ENCODE measurements at regions not wholly inside any gene's neighbourhood (a gene's known extent, or its start where the extent isn't known, plus 50 kb on each side); places are given as distances from the start of the nearest gene placed in this dataset.
"Not testable (repeated sequence)": the region's sequence is repeated elsewhere in the genome, so short reads cannot be mapped to it uniquely, and the experiment has no call there.

DNA sequence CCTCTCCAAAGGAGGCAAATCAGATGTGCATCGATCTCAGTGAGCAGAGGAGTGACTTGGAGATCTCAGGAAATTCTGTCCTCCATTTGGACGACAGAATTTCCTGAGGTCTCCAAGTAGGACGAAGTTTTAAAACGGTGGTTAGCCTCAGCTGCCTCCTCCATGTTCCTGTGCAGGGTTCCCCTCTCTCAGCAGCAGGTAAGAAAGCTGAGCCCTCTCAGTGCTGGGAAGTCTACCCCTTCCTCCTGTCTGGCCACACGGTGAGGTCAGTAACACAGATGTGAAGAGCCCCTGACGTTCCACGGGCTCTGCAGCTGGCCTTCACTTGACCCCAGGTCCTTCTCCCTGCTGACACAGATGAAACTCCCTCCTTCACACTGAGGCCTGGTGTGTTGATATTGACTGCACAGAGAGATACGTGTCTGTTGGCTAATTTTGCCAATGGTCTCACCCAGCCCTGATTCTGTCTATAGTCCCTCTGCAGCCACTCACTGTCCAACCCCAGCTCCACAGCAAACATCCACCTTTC, 607.4 kb upstream of the B3GAT1 start:
- Histone ChIP-seq H3K4me3 (replicated peaks in 1 of 3) (no peak overlapping the region), H3K4me1 (no peaks in the 10 kb centered on the region), H3K36me3 (no peaks in the 10 kb centered on the region), H3K27ac (no peak overlapping the region), H3K9me3 (no peaks in the 10 kb centered on the region), H3K27me3 (no peaks in the 10 kb centered on the region)
- TF ChIP-seq, protein P1, sequence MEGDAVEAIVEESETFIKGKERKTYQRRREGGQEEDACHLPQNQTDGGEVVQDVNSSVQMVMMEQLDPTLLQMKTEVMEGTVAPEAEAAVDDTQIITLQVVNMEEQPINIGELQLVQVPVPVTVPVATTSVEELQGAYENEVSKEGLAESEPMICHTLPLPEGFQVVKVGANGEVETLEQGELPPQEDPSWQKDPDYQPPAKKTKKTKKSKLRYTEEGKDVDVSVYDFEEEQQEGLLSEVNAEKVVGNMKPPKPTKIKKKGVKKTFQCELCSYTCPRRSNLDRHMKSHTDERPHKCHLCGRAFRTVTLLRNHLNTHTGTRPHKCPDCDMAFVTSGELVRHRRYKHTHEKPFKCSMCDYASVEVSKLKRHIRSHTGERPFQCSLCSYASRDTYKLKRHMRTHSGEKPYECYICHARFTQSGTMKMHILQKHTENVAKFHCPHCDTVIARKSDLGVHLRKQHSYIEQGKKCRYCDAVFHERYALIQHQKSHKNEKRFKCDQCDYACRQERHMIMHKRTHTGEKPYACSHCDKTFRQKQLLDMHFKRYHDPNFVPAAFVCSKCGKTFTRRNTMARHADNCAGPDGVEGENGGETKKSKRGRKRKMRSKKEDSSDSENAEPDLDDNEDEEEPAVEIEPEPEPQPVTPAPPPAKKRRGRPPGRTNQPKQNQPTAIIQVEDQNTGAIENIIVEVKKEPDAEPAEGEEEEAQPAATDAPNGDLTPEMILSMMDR (IDR thresholded peaks at IDR 0.05): no peak
- TF ChIP-seq POLR2A (IDR thresholded peaks at IDR 0.05): no peak
- WGBS, 2 donors: 65 to 76% methylated on average over 8 of the region's 8 CpGs
- intact Hi-C loops (cut with DNase I): no loop called here
- DNase-seq: no peak

DNA sequence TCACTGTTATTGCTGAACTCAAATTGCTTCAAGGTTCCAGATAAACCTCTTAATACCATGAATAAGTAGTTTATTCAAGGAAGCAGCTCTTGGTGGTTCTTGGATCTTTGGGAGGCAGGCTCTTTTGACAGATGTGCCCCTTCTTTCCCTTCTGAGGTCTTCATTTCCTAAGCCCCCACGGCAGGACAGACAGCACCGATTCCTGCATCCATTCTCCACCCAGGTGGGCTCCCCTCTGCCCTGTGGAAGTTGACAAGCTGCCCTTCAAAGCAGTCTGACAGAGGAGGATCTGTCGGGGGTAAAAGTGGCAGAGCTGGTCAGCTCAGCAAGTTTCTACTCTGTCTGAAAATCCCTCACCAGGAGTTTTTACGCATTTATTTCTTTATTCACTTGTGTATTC, 605.3 kb upstream of the B3GAT1 start:
- DNase-seq: no peak
- Histone ChIP-seq H3K27ac (no peak overlapping the region), H3K9me3 (no peaks in the 10 kb centered on the region), H3K27me3 (no peaks in the 10 kb centered on the region), H3K36me3 (no peaks in the 10 kb centered on the region), H3K4me1 (no peaks in the 10 kb centered on the region), H3K4me3 (replicated peaks in 1 of 3) (no peak overlapping the region)
- intact Hi-C loops (cut with DNase I): no loop called here
- 67 to 89% methylated on average over 4 of the region's 4 CpGs for WGBS, 2 donors
- no peak for TF ChIP-seq POLR2A (IDR thresholded peaks at IDR 0.05)
- TF ChIP-seq, protein P1 (IDR thresholded peaks at IDR 0.05): no peak

DNA sequence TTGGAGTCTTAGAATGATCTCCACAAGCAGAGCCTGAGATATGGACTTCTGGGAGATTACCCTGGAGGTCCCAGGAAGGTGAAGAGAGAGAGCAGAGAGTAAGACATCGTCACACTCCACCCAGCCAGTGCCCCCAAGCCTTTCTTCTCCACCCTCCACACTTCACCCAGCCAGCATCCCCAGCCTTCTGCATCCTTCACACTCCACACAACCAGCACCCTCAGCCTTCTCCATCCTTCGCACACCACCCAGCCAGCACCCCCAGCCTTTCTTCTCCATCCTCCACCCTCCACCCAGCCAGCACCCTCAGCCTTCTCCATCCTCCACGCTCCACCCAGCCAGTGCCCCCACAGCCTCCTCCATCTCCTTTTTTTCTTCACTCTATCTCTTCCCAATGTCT, 603.9 kb upstream of the B3GAT1 start:
- H3K27me3 ChIP-seq: no peaks in the 10 kb centered on the region
- no peak for DNase-seq
- H3K36me3 ChIP-seq: no peaks in the 10 kb centered on the region
- TF ChIP-seq, protein P1 (IDR thresholded peaks at IDR 0.05): no peak
- TF ChIP-seq POLR2A (IDR thresholded peaks at IDR 0.05): no peak
- intact Hi-C loops (cut with DNase I): no loop called here
- no peaks in the 10 kb centered on the region for H3K9me3 ChIP-seq
- WGBS, 2 donors: 79 to 85% methylated on average over 3 of the region's 3 CpGs
- H3K4me1 ChIP-seq: no peaks in the 10 kb centered on the region
- H3K4me3 ChIP-seq (replicated peaks in 1 of 3): no peak overlapping the region
- H3K27ac ChIP-seq: no peak overlapping the region

DNA sequence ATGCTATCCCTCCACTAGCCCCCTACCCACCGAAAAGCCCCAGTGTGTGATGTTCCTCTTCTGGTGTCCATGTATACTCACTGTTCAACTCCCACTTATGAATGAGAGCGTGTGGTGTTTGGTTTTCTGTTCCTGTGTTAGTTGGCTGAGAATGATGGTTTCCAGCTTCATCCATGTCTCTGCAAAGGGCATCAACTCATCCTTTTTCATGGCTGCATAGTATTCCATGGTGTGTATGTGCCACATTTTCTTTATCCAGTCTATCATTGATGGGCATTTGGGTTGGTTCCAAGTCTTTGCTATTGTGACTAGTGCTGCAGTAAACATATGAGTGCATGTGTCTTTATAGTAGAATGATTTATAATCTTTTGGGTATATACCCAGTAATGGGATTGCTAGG, 599.3 kb upstream of the B3GAT1 start:
- DNase-seq; H3K4me3 ChIP-seq (replicated peaks in 1 of 3); H3K4me1 ChIP-seq; intact Hi-C loops (cut with DNase I); H3K27ac ChIP-seq; H3K9me3 ChIP-seq; H3K36me3 ChIP-seq; H3K27me3 ChIP-seq: not testable (repeated sequence)
- WGBS, 2 donors: 94 to 96% methylated on average over 2 of the region's 2 CpGs

DNA sequence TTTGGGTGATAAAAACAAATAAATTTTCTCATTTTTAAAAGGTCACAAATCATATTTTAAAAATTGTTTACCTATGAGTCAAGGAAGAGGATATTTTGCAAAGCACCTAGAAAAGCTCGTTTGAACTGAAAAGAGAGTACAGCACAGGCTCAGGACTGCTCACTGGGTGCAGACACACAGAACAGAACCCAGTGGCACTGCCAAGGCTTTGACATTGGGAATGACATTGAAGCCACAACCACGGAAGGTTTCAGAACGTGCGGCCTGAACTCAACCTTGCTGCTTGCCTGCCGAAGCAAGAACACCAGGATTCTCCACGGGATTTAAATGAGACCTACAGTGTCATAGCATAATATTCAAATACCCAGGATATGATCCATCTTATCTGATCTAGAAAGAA, 597.1 kb upstream of the B3GAT1 start:
- H3K27me3 ChIP-seq: no peaks in the 10 kb centered on the region
- no peaks in the 10 kb centered on the region for H3K4me1 ChIP-seq
- H3K4me3 ChIP-seq (replicated peaks in 1 of 3): no peak overlapping the region
- H3K27ac ChIP-seq: no peak overlapping the region
- intact Hi-C loops (cut with DNase I): no loop called here
- no peak for DNase-seq
- no peaks in the 10 kb centered on the region for H3K9me3 ChIP-seq
- H3K36me3 ChIP-seq: no peaks in the 10 kb centered on the region
- 83% methylated on average over 6 of the region's 6 CpGs for WGBS, 2 donors
- TF ChIP-seq, protein P1 (IDR thresholded peaks at IDR 0.05): no peak

DNA sequence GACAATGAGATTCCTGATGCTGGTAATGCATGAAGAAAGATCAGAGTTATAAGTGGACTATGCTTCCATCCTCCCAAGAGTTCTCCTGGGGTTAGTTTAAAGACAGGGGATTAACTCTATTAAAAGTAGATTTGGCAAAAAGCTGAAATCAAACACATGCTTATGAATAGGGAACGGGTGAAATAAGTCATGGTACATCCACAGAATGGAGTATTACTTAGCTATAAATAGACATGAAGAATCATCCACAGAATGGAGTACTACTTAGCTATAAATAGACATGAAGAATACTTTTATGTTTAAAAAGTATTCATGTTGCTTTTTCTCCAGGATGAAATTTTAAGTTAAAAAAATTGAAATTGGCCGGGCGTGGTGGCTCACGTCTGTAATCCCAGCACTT, 596.4 kb upstream of the B3GAT1 start:
- no peak for DNase-seq
- Histone ChIP-seq H3K4me1 (no peaks in the 10 kb centered on the region), H3K9me3 (no peaks in the 10 kb centered on the region), H3K36me3 (no peaks in the 10 kb centered on the region), H3K27ac (no peak overlapping the region), H3K4me3 (replicated peaks in 1 of 3) (no peak overlapping the region), H3K27me3 (no peaks in the 10 kb centered on the region)
- WGBS, 2 donors: 88 to 90% methylated on average over 4 of the region's 4 CpGs
- intact Hi-C loops (cut with DNase I): no loop called here
- TF ChIP-seq POLR2A (IDR thresholded peaks at IDR 0.05): no peak
- TF ChIP-seq, protein P1 (IDR thresholded peaks at IDR 0.05): no peak

All from thyroid gland (tissue), 4 donors.